H1 (cell line): ENCODE measurements at regions not wholly inside any gene's neighbourhood (a gene's known extent, or its start where the extent isn't known, plus 50 kb on each side); places are given as distances from the start of the nearest gene placed in this dataset.

Source experiments
- CHD1 ChIP-seq: IDR thresholded peaks from 2 replicates; pipeline ENCODE4 v1.6.1; 2012; ENCODE audit warnings: low read depth, low read length, improper control_type of control experiment
- POLR2A ChIP-seq, 2 experiments: IDR thresholded peaks; 1 replicate in 1 of 2; 2 replicates in 1 of 2; pipeline ENCODE4 v1.6.1; 2011; ENCODE audit warnings: low read depth in 2 of 2, low read length in 2 of 2, mild to moderate bottlenecking in 2 of 2; ENCODE audit errors: control extremely low read depth in 1 of 2
- POU5F1 ChIP-seq: IDR thresholded peaks from 2 replicates; pipeline ENCODE4 v1.6.1; 2011; ENCODE audit warnings: low read depth, mild to moderate bottlenecking, low read length, moderate library complexity

DNA sequence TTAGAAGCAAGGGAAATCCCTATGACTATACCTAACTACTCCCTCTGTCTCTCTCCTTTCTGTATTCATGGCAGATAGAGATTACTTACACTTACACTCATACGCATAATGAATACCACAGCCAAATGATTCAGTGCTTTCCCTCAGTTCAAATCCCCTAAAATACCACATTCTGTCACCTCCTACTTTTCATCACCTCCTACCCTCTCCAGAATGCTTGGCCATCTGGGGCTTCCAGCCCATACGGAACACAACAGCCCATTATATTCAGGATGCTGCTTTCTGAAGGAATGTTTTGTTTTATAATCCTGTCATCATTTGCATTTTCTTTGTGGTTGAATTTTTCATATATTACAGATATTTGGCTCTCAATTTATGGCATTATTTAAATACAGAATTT, 361.6 kb downstream of the GRIA2 start (continued):
- TF ChIP-seq CHD1: no peak
- TF ChIP-seq POLR2A (IDR thresholded peaks at IDR 0.05; ENCODE audit: control extremely low read depth in 1 of 2, low read depth in 2 of 2, low read length in 2 of 2): no peak
- TF ChIP-seq POU5F1: no peak
- TF ChIP-seq, all 59 proteins: peak for 0
